NT2/D1 (cell line): ENCODE measurements at regions not wholly inside any gene's neighbourhood (a gene's known extent, or its start where the extent isn't known, plus 50 kb on each side); places are given as distances from the start of the nearest gene placed in this dataset.
A peak's percentile ranks its signal among the peaks of the same experiment; 100 is the strongest.
"Not testable (repeated sequence)": the region's sequence is repeated elsewhere in the genome, so short reads cannot be mapped to it uniquely, and the experiment has no call there.

Experiments
- DNase-seq: peaks from one replicate; pipeline ENCODE4 v3.0.0-alpha.2; 2011; ENCODE audit warnings: low read depth, low spot score
- H3K27me3 ChIP-seq: 2 replicates; pipeline ENCODE4 v1.6.0; 2011; ENCODE audit warnings: mild to moderate bottlenecking; ENCODE audit not compliant: insufficient read length, insufficient read depth
- H3K36me3 ChIP-seq: 2 replicates; pipeline ENCODE4 v1.6.1; 2011; ENCODE audit warnings: mild to moderate bottlenecking, low read length, mixed read lengths; ENCODE audit not compliant: insufficient read depth, insufficient read length
- H3K4me1 ChIP-seq: 2 replicates; pipeline ENCODE4 v1.5.1; 2011; ENCODE audit not compliant: insufficient read depth, insufficient read length
- H3K4me3 ChIP-seq: 2 replicates; pipeline ENCODE4 v1.5.1; 2011; ENCODE audit warnings: low read depth; ENCODE audit not compliant: insufficient read length
- H3K9ac ChIP-seq: 2 replicates; pipeline ENCODE4 v1.6.0; 2011; ENCODE audit warnings: low read depth; ENCODE audit not compliant: insufficient read length
- H3K9me3 ChIP-seq: 2 replicates; pipeline ENCODE4 v1.5.1; 2011; ENCODE audit warnings: mild to moderate bottlenecking, low read length; ENCODE audit not compliant: insufficient read depth
- SUZ12 ChIP-seq: IDR thresholded peaks from 2 replicates; pipeline ENCODE4 v1.6.1; 2011; ENCODE audit not compliant: insufficient read length, insufficient read depth; ENCODE audit errors: extremely low read depth
- YY1 ChIP-seq: IDR thresholded peaks from 2 replicates; pipeline ENCODE4 v1.6.1; 2011; ENCODE audit not compliant: insufficient read length, insufficient read depth
- ZNF274 ChIP-seq: IDR thresholded peaks from 2 replicates; pipeline ENCODE4 v1.6.1; 2011; ENCODE audit warnings: mild to moderate bottlenecking, low read depth, low read length

GRCh38 chrX:147228153-147228552 lies 413.6 kb upstream of the CXorf51A start:
- Histone ChIP-seq H3K4me1 (no peaks in the 10 kb centered on the region), H3K9ac (no peak overlapping the region), H3K9me3 (no peaks in the 10 kb centered on the region), H3K27me3 (no peaks in the 10 kb centered on the region), H3K4me3 (no peak overlapping the region), H3K36me3 (no peaks in the 10 kb centered on the region)
- TF ChIP-seq YY1 (no peak), SUZ12 (no peak)
- no peak for DNase-seq

- Histone ChIP-seq H3K9me3 (no peaks in the 10 kb centered on the region), H3K36me3 (no peaks in the 10 kb centered on the region), H3K9ac (no peak overlapping the region), H3K27me3 (no peaks in the 10 kb centered on the region), H3K4me3 (no peak overlapping the region), H3K4me1 (no peaks in the 10 kb centered on the region)
- DNase-seq: no peak
- no peak for TF ChIP-seq YY1
These were observed 412.3 kb upstream of the CXorf51A start for GRCh38 chrX:147226801-147227200.

GRCh38 chrX:147217334-147217733 lies 402.8 kb upstream of the CXorf51A start:
- DNase-seq: peak; percentile 1
- H3K9me3 ChIP-seq: no peaks in the 10 kb centered on the region
- H3K27me3 ChIP-seq: no peaks in the 10 kb centered on the region
- no peaks in the 10 kb centered on the region for H3K4me1 ChIP-seq
- no peak overlapping the region for H3K9ac ChIP-seq
- TF ChIP-seq SUZ12: no peak
- no peak for TF ChIP-seq ZNF274
- TF ChIP-seq YY1: no peak
- H3K36me3 ChIP-seq: no peaks in the 10 kb centered on the region
- H3K4me3 ChIP-seq: no peak overlapping the region

GRCh38 chrX:147200494-147200893 lies 385.9 kb upstream of the CXorf51A start:
- not testable (repeated sequence) for H3K27me3 ChIP-seq, DNase-seq, H3K9ac ChIP-seq, H3K4me3 ChIP-seq, H3K36me3 ChIP-seq, H3K9me3 ChIP-seq, H3K4me1 ChIP-seq

GRCh38 chrX:147191361-147191760 lies 376.8 kb upstream of the CXorf51A start:
- Histone ChIP-seq H3K4me3 (no peak overlapping the region), H3K36me3 (no peaks in the 10 kb centered on the region), H3K9me3 (no peaks in the 10 kb centered on the region; the same call in 1 of the 2 replicates), H3K4me1 (no peaks in the 10 kb centered on the region), H3K9ac (no peak overlapping the region), H3K27me3 (no peaks in the 10 kb centered on the region)
- TF ChIP-seq ZNF274: no peak
- DNase-seq: no peak

- Histone ChIP-seq H3K36me3 (no peaks in the 10 kb centered on the region), H3K9me3 (no peaks in the 10 kb centered on the region), H3K4me1 (no peaks in the 10 kb centered on the region), H3K9ac (no peak overlapping the region), H3K4me3 (no peak overlapping the region), H3K27me3 (no peaks in the 10 kb centered on the region)
- TF ChIP-seq YY1: no peak
- TF ChIP-seq ZNF274: no peak
- TF ChIP-seq SUZ12: no peak
- DNase-seq: no peak
These were observed 368.6 kb upstream of the CXorf51A start for GRCh38 chrX:147183161-147183560.

- H3K36me3 ChIP-seq: no peaks in the 10 kb centered on the region
- TF ChIP-seq ZNF274 (no peak), YY1 (no peak), SUZ12 (no peak)
- H3K9ac ChIP-seq: no peak overlapping the region
- DNase-seq: no peak
- no peaks in the 10 kb centered on the region for H3K4me1 ChIP-seq
- no peaks in the 10 kb centered on the region for H3K9me3 ChIP-seq
- H3K4me3 ChIP-seq: no peak overlapping the region
- no peaks in the 10 kb centered on the region for H3K27me3 ChIP-seq
These were observed 366.3 kb upstream of the CXorf51A start for GRCh38 chrX:147180886-147181285.

GRCh38 chrX:147179625-147180024 lies 365.1 kb upstream of the CXorf51A start:
- Histone ChIP-seq H3K9ac (no peak overlapping the region), H3K27me3 (no peaks in the 10 kb centered on the region), H3K4me3 (no peak overlapping the region), H3K4me1 (no peaks in the 10 kb centered on the region), H3K36me3 (no peaks in the 10 kb centered on the region), H3K9me3 (no peaks in the 10 kb centered on the region)
- TF ChIP-seq SUZ12: no peak
- DNase-seq: no peak
